GM23338 (cell line): ENCODE measurements at regions not wholly inside any gene's neighbourhood (a gene's known extent, or its start where the extent isn't known, plus 50 kb on each side); places are given as distances from the start of the nearest gene placed in this dataset.

ENCODE experiments used
- CTCF ChIP-seq, 2 experiments: fragments of 200-600 bp in 1 of 2; sonication (generic) in 1 of 2; conservative IDR thresholded peaks; 2 replicates each; pipeline versions ENCODE4 v1.5.1 to v1.6.1; 2016 to 2017; ENCODE audit warnings: antibody characterized with exemption in 2 of 2, low read depth in 2 of 2, mild to moderate bottlenecking in 2 of 2, moderate library complexity in 1 of 2
- EZH2 ChIP-seq: fragments of 200-600 bp; sonication (generic); IDR thresholded peaks from one replicate; pipeline ENCODE4 v1.8.0; 2017; ENCODE audit warnings: antibody characterized with exemption, mild to moderate bottlenecking, low read depth; ENCODE audit not compliant: unreplicated experiment

- TF ChIP-seq CTCF (conservative IDR thresholded peaks at IDR 0.05; ENCODE audit: low read depth in 2 of 2) = no peak
- no peak for TF ChIP-seq EZH2
These were observed 255.4 kb downstream of the ARPP21 start for GRCh38 chr3:35894735-35895134.
